Fibroblast of peridontal ligament (primary cell): ENCODE measurements at regions not wholly inside any gene's neighbourhood (a gene's known extent, or its start where the extent isn't known, plus 50 kb on each side); places are given as distances from the start of the nearest gene placed in this dataset.

ENCODE experiments used
- DNase-seq: peaks from one replicate; pipeline ENCODE4 v3.0.0-alpha.2; 2010; ENCODE audit errors: extremely low read depth

GRCh38 chr3:73964818-73965217 lies 340.1 kb upstream of the PDZRN3 start:
- DNase-seq, result no peak

GRCh38 chr3:73955494-73956070 lies 330.8 kb upstream of the PDZRN3 start:
- no peak for DNase-seq

GRCh38 chr3:73954506-73954905 lies 329.8 kb upstream of the PDZRN3 start:
- DNase-seq, result no peak

GRCh38 chr3:73952781-73953180 lies 328.0 kb upstream of the PDZRN3 start:
- DNase-seq, result no peak

- DNase-seq, result no peak
Measured at GRCh38 chr3:73950865-73951558, 326.3 kb upstream of the PDZRN3 start.

- no peak for DNase-seq
Measured at GRCh38 chr3:73945541-73945940, 320.8 kb upstream of the PDZRN3 start.

- no peak for DNase-seq
Measured at GRCh38 chr3:73939985-73940384, 315.2 kb upstream of the PDZRN3 start.

- no peak for DNase-seq
Measured at GRCh38 chr3:73933585-73933984, 308.8 kb upstream of the PDZRN3 start.

GRCh38 chr3:73927203-73927570 lies 302.4 kb upstream of the PDZRN3 start:
- no peak for DNase-seq

GRCh38 chr3:73926360-73927202 lies 301.8 kb upstream of the PDZRN3 start:
- no peak for DNase-seq

GRCh38 chr3:73925011-73925410 lies 300.3 kb upstream of the PDZRN3 start:
- DNase-seq, result no peak

- no peak for DNase-seq
Measured at GRCh38 chr3:73924048-73924447, 299.3 kb upstream of the PDZRN3 start.

- DNase-seq, result no peak
Measured at GRCh38 chr3:73917643-73918042, 292.9 kb upstream of the PDZRN3 start.

GRCh38 chr3:73915886-73916285 lies 291.1 kb upstream of the PDZRN3 start:
- DNase-seq, result no peak

GRCh38 chr3:73908218-73908617 lies 283.5 kb upstream of the PDZRN3 start:
- DNase-seq, result no peak

GRCh38 chr3:73901686-73902085 lies 276.9 kb upstream of the PDZRN3 start:
- no peak for DNase-seq

GRCh38 chr3:73894474-73895213 lies 269.9 kb upstream of the PDZRN3 start:
- no peak for DNase-seq

- DNase-seq, result no peak
Measured at GRCh38 chr3:73893089-73893488, 268.3 kb upstream of the PDZRN3 start.

- no peak for DNase-seq
Measured at GRCh38 chr3:73885862-73886261, 261.1 kb upstream of the PDZRN3 start.

GRCh38 chr3:73884361-73884760 lies 259.6 kb upstream of the PDZRN3 start:
- no peak for DNase-seq

- no peak for DNase-seq
Measured at GRCh38 chr3:73883497-73883896, 258.8 kb upstream of the PDZRN3 start.
